Suprapubic skin (tissue), 4 donors: ENCODE measurements at regions not wholly inside any gene's neighbourhood (a gene's known extent, or its start where the extent isn't known, plus 50 kb on each side); places are given as distances from the start of the nearest gene placed in this dataset.

Source experiments
- DNase-seq, 2 donors: peaks; one replicate each; pipeline ENCODE4 v3.0.0-alpha.2; 2019; ENCODE audit warnings: low spot score in 2 of 2
- H3K27ac ChIP-seq: fragments of 200-600 bp; sonication (generic); one replicate; pipeline ENCODE4 v1.5.1; 2019
- H3K27me3 ChIP-seq: fragments of 200-600 bp; sonication (generic); one replicate; pipeline ENCODE4 v1.5.1; 2019
- H3K36me3 ChIP-seq: fragments of 200-600 bp; sonication (generic); one replicate; pipeline ENCODE4 v1.5.1; 2019
- H3K4me1 ChIP-seq: fragments of 200-600 bp; sonication (generic); one replicate; pipeline ENCODE4 v1.5.1; 2019
- H3K4me3 ChIP-seq: fragments of 200-600 bp; sonication (generic); one replicate; pipeline ENCODE4 v1.5.1; 2019; ENCODE audit warnings: mild to moderate bottlenecking
- H3K9me3 ChIP-seq: fragments of 200-600 bp; sonication (generic); one replicate; pipeline ENCODE4 v1.5.1; 2019
- CTCF ChIP-seq, 2 donors: fragments of 200-600 bp in 1 of 2; fragments of 450-650 bp in 1 of 2; sonication (generic) in 1 of 2; IDR thresholded peaks; one replicate each; pipeline ENCODE4 v1.5.1; 2016 to 2019; ENCODE audit warnings: antibody characterized with exemption in 2 of 2, mild to moderate bottlenecking in 1 of 2, moderate library complexity in 1 of 2
- EP300 ChIP-seq: sonication (generic); formaldehyde crosslinking; IDR thresholded peaks from one replicate; pipeline ENCODE4 v1.6.1; 2017; ENCODE audit warnings: antibody characterized with exemption
- POLR2A ChIP-seq, 2 donors: fragments of 450-650 bp; IDR thresholded peaks; one replicate each; pipeline ENCODE4 v1.6.1; 2017; ENCODE audit warnings: antibody characterized with exemption in 2 of 2, mild to moderate bottlenecking in 2 of 2, moderate library complexity in 2 of 2
- POLR2AphosphoS5 ChIP-seq, 3 donors: sonication (generic); formaldehyde crosslinking; IDR thresholded peaks; one replicate each; pipeline ENCODE4 v1.6.1; 2017; ENCODE audit warnings: antibody characterized with exemption in 3 of 3
- WGBS: methylation state at CpG from one replicate; pipeline ENCODE4 v1.1.5; 2018; 5-methylcytosine and 5-hydroxymethylcytosine counted together

- Histone ChIP-seq H3K9me3 (no peaks in the 10 kb centered on the region), H3K36me3 (no peaks in the 10 kb centered on the region), H3K27me3 (no peaks in the 10 kb centered on the region), H3K27ac (no peak overlapping the region), H3K4me3 (no peak overlapping the region), H3K4me1 (peaks cover 28% of the 10 kb centered on the region)
- TF ChIP-seq CTCF (IDR thresholded peaks at IDR 0.05) (no peak), EP300 (no peak), POLR2AphosphoS5 (IDR thresholded peaks at IDR 0.05) (no peak)
- WGBS, result 72% methylated on average over 5 of the region's 5 CpGs
- no peak for DNase-seq
Observed at GRCh38 chrX:13123247-13123856, 78.9 kb upstream of the FAM9C start.

- Histone ChIP-seq H3K4me3 (no peak overlapping the region), H3K27me3 (no peaks in the 10 kb centered on the region), H3K4me1 (peaks cover 11% of the 10 kb centered on the region), H3K9me3 (no peaks in the 10 kb centered on the region), H3K27ac (no peak overlapping the region), H3K36me3 (no peaks in the 10 kb centered on the region)
- TF ChIP-seq CTCF (IDR thresholded peaks at IDR 0.05), result no peak
- TF ChIP-seq POLR2AphosphoS5 (IDR thresholded peaks at IDR 0.05), result no peak
- no peak for TF ChIP-seq EP300
- no peak for TF ChIP-seq POLR2A (IDR thresholded peaks at IDR 0.05)
- 80% methylated on average over 1 of the region's 1 CpG for WGBS
- no peak for DNase-seq
Observed at GRCh38 chrX:13121020-13121555, 76.7 kb upstream of the FAM9C start.

- DNase-seq, result no peak
- TF ChIP-seq CTCF (IDR thresholded peaks at IDR 0.05) (no peak), EP300 (no peak), POLR2AphosphoS5 (IDR thresholded peaks at IDR 0.05) (no peak), POLR2A (IDR thresholded peaks at IDR 0.05) (no peak)
- WGBS, result 74% methylated on average over 7 of the region's 7 CpGs
- Histone ChIP-seq H3K36me3 (no peaks in the 10 kb centered on the region), H3K27ac (peak overlapping the region; percentile 33), H3K4me1 (peaks cover 9% of the 10 kb centered on the region), H3K27me3 (no peaks in the 10 kb centered on the region), H3K4me3 (no peak overlapping the region), H3K9me3 (no peaks in the 10 kb centered on the region)
Observed at GRCh38 chrX:13120017-13120416, 75.6 kb upstream of the FAM9C start.

- peaks cover 6% of the 10 kb centered on the region for H3K4me1 ChIP-seq
- no peak for DNase-seq
- no peaks in the 10 kb centered on the region for H3K27me3 ChIP-seq
- H3K27ac ChIP-seq, result no peak overlapping the region
- TF ChIP-seq POLR2A (IDR thresholded peaks at IDR 0.05), result no peak
- no peak overlapping the region for H3K4me3 ChIP-seq
- H3K36me3 ChIP-seq, result no peaks in the 10 kb centered on the region
- 71% methylated on average over 3 of the region's 3 CpGs for WGBS
- no peaks in the 10 kb centered on the region for H3K9me3 ChIP-seq
Observed at GRCh38 chrX:13119386-13119785, 75.0 kb upstream of the FAM9C start.

- peaks cover 5% of the 10 kb centered on the region for H3K4me1 ChIP-seq
- DNase-seq, result no peak
- no peaks in the 10 kb centered on the region for H3K27me3 ChIP-seq
- H3K36me3 ChIP-seq, result no peaks in the 10 kb centered on the region
- no peak overlapping the region for H3K27ac ChIP-seq
- H3K9me3 ChIP-seq, result no peaks in the 10 kb centered on the region
- TF ChIP-seq POLR2A (IDR thresholded peaks at IDR 0.05) (no peak), EP300 (no peak), CTCF (IDR thresholded peaks at IDR 0.05) (no peak), POLR2AphosphoS5 (IDR thresholded peaks at IDR 0.05) (no peak)
- WGBS, result 57% methylated on average over 3 of the region's 3 CpGs
- no peak overlapping the region for H3K4me3 ChIP-seq
Observed at GRCh38 chrX:13115146-13115855, 70.9 kb upstream of the FAM9C start.
